Stimulated activated effector memory CD8-positive, alpha-beta T cell treated with anti-CD3 and anti-CD28 coated beads, Interleukin-12 subunit alpha, Interleukin-12 subunit beta, amount 100 ng/mL, for 72 hours (primary cell): ENCODE measurements at regions not wholly inside any gene's neighbourhood (a gene's known extent, or its start where the extent isn't known, plus 50 kb on each side); places are given as distances from the start of the nearest gene placed in this dataset.

Source experiments
- ATAC-seq: fragments of 150-1000 bp; cut with Tn5 transposase; 2 replicates; pipeline ENCODE4 v1.10.0; 2021
- DNase-seq, 2 donors: peaks; one replicate each; pipeline ENCODE4 v3.0.0; 2021 to 2022; ENCODE audit warnings: low spot score in 2 of 2
- H3K27ac Mint-ChIP-seq: one replicate; pipeline ENCODE4 v1.8.0; 2022; ENCODE audit warnings: mild to moderate bottlenecking, mixed read lengths
- H3K36me3 Mint-ChIP-seq: one replicate; pipeline ENCODE4 v1.8.0; 2022; ENCODE audit warnings: mild to moderate bottlenecking, mixed read lengths
- H3K4me1 Mint-ChIP-seq: one replicate; pipeline ENCODE4 v1.8.0; 2022; ENCODE audit warnings: mixed read lengths
- H3K4me3 Mint-ChIP-seq: one replicate; pipeline ENCODE4 v1.8.0; 2022; ENCODE audit warnings: mild to moderate bottlenecking, mixed read lengths
- H3K9me3 Mint-ChIP-seq: one replicate; pipeline ENCODE4 v1.8.0; 2022; ENCODE audit warnings: mixed read lengths

DNA sequence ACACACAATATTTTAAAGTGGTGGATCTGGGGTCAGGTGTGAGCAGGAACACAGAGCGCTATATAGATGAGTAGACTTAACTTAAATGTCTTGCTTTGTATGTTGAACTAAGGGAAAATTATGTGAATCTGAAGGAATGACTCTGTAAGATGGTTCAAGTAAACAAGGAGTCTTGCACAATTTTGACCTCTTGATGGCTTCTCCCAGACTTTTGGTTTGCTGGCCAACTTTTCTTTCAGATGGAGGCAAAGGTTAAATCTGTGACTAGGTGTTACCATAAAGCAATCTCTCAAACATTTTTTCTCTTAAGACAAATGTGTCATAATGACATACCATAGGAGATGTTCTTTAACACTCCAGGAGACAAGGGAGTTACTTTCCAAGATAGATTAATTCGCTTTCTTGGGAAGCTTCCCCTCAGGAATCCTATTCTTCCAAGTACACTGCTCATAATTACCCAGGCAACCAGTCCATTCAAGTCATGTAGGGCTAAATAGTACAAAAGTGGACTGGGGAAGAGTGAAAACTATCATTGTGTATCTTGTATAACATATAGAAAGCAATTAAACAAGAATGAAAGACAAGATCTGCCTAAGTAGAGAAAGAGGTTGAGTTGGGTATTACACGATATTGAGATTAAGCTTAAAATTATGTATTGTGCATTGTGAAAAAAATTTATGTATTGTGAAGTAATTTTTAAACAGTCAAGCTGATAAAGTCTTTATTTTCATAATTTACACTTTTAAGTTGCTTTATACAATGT lies 60.3 kb upstream of the SLC27A6 start:
- DNase-seq (no peak), ATAC-seq (no peak)
- no peaks in the 10 kb centered on the region for H3K36me3 Mint-ChIP-seq
- H3K4me1 Mint-ChIP-seq = no peaks in the 10 kb centered on the region
- no peak overlapping the region for H3K4me3 Mint-ChIP-seq
- no peak overlapping the region for H3K27ac Mint-ChIP-seq
- no peaks in the 10 kb centered on the region for H3K9me3 Mint-ChIP-seq

DNA sequence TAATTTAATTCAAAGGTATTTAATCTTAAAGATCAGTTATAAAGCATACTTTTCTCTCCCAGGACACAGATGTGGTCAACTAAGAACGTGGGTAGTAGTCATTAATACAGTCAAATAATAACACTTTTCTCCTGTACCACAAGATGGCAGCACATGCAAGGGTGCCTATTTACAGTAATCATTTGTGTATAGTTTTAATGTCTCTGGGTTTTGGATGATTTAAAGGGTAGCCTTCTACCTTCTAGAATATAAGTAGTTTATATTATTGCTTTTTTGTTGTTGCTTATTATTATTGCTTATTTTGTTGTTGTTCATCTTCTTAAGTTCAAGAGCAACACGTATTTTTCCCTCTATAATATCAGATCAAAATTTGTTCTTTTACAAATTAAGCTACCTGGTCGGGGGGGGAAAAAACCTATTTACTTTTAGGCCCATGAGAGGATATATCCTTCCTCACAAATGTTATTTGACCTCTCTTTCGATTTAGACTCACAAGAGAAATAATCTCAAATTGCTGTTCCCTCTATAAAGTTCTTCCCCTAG lies 59.6 kb upstream of the SLC27A6 start:
- Mint-ChIP-seq H3K36me3 (no peaks in the 10 kb centered on the region), H3K9me3 (no peaks in the 10 kb centered on the region), H3K4me1 (no peaks in the 10 kb centered on the region), H3K4me3 (no peak overlapping the region), H3K27ac (no peak overlapping the region)
- DNase-seq (peak in 1 of 2 donors; percentile 5), ATAC-seq (peak; percentile 62)

DNA sequence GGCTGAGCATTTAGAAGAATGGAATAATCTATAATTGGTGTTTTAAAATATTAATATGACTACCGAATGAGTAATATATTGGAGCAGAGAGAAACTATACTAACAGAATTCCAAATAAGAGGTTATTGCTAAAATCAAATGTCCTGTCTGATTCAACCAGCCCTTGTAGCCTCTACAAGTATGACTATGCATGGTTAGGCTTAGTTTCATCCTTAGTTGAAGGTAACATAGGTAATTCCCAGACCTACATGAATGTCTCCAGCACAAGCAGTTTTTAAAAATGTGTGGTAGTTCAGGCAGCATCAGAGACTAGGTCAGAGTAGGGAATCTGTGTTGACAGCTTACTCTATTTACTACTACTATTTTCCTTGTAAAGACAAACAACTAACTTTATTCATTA lies 51.7 kb upstream of the SLC27A6 start:
- no peaks in the 10 kb centered on the region for H3K4me1 Mint-ChIP-seq
- DNase-seq = no peak
- no peak overlapping the region for H3K27ac Mint-ChIP-seq
- H3K9me3 Mint-ChIP-seq = no peaks in the 10 kb centered on the region
- ATAC-seq = peak; percentile 75
- H3K36me3 Mint-ChIP-seq = no peaks in the 10 kb centered on the region
- no peak overlapping the region for H3K4me3 Mint-ChIP-seq
